Activated CD8-positive, alpha-beta T cell treated with anti-CD3 and anti-CD28 coated beads for 36 hours (primary cell): ENCODE measurements at regions not wholly inside any gene's neighbourhood (a gene's known extent, or its start where the extent isn't known, plus 50 kb on each side); places are given as distances from the start of the nearest gene placed in this dataset.

Source experiments
- ATAC-seq: fragments of 200-7000 bp; cut with Tn5 transposase; one replicate; pipeline ENCODE4 v1.10.0; 2021; ENCODE audit warnings: mild to moderate bottlenecking, moderate library complexity
- CTCF ChIA-PET: fragments of 350-600 bp; sonication (Branson Sonifier 250); formaldehyde crosslinking; loops from one replicate; lab custom pipeline; 2021; ENCODE audit warnings: antibody characterized with exemption; lab: Charles Lee
- POLR2A ChIA-PET: fragments of 350-600 bp; sonication (Branson Sonifier 250); formaldehyde crosslinking; loops from one replicate; lab custom pipeline; 2021; ENCODE audit warnings: antibody characterized with exemption; lab: Charles Lee
- DNase-seq: peaks from one replicate; pipeline ENCODE4 v3.0.0-alpha.2; 2020
- H3K27ac Mint-ChIP-seq: one replicate; pipeline ENCODE4 v1.8.0; 2021; ENCODE audit warnings: mild to moderate bottlenecking, mixed read lengths
- H3K27me3 Mint-ChIP-seq: one replicate; pipeline ENCODE4 v1.8.0; 2021; ENCODE audit warnings: mixed read lengths
- H3K36me3 Mint-ChIP-seq: one replicate; pipeline ENCODE4 v1.8.0; 2021; ENCODE audit warnings: low read depth, mixed read lengths
- H3K4me1 Mint-ChIP-seq: one replicate; pipeline ENCODE4 v1.8.0; 2021; ENCODE audit warnings: low read depth, mixed read lengths
- H3K4me3 Mint-ChIP-seq: one replicate; pipeline ENCODE4 v1.8.0; 2021; ENCODE audit warnings: mild to moderate bottlenecking, moderate library complexity, mixed read lengths
- H3K9me3 Mint-ChIP-seq: one replicate; pipeline ENCODE4 v1.8.0; 2021; ENCODE audit warnings: mixed read lengths
- CTCF ChIP-seq: fragments of 200-600 bp; IDR thresholded peaks from one replicate; pipeline ENCODE4 v1.8.0; 2022; ENCODE audit warnings: antibody characterized with exemption, mild to moderate bottlenecking
- intact Hi-C: fragments of 100-400 bp; cut with micrococcal nuclease; formaldehyde crosslinking; loops from one replicate; pipeline ENCODE4 v1.10.0; 2022

DNA sequence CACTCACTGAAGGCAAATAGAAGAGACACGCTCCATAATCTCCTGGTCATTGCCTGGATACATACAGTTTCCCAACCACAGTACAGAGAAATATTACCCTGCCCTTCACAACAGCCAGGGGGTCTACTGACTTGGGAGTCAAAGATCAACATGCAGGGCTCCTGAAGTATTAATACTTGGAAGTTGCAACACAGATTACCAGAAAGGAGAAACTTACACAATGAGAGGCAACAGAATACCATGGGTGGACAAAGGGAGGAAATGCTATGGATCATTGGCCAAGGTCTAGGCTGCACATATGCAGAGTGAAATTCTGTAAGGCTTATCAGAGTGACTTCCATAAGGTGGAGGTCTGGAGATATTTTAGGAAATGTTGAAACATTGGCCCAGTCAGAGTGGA lies 267.9 kb upstream of the FAT3 start:
- ChIA-PET POLR2A (no interaction called here), CTCF (no interaction called here)
- no peaks in the 10 kb centered on the region for H3K36me3 Mint-ChIP-seq
- no peak for ATAC-seq
- no peak for TF ChIP-seq CTCF
- H3K27ac Mint-ChIP-seq, result no peak overlapping the region
- H3K4me3 Mint-ChIP-seq, result no peak overlapping the region
- no peaks in the 10 kb centered on the region for H3K27me3 Mint-ChIP-seq
- no peaks in the 10 kb centered on the region for H3K4me1 Mint-ChIP-seq
- DNase-seq, result no peak
- intact Hi-C loops, result no loop called here
- peaks cover 16% of the 10 kb centered on the region for H3K9me3 Mint-ChIP-seq

- TF ChIP-seq CTCF, result no peak
- H3K27me3 Mint-ChIP-seq, result no peaks in the 10 kb centered on the region
- CTCF ChIA-PET, result no interaction called here
- H3K27ac Mint-ChIP-seq, result no peak overlapping the region
- H3K9me3 Mint-ChIP-seq, result peaks cover 6% of the 10 kb centered on the region
- H3K36me3 Mint-ChIP-seq, result no peaks in the 10 kb centered on the region
- intact Hi-C loops, result no loop called here
- POLR2A ChIA-PET, result no interaction called here
- no peaks in the 10 kb centered on the region for H3K4me1 Mint-ChIP-seq
- DNase-seq (no peak), ATAC-seq (no peak)
- no peak overlapping the region for H3K4me3 Mint-ChIP-seq
Measured at GRCh38 chr11:91955206-91955605, 269.4 kb upstream of the FAT3 start.

GRCh38 chr11:91952056-91952455 lies 272.6 kb upstream of the FAT3 start:
- Mint-ChIP-seq H3K27ac (no peak overlapping the region), H3K9me3 (no peaks in the 10 kb centered on the region), H3K4me3 (no peak overlapping the region), H3K36me3 (no peaks in the 10 kb centered on the region), H3K4me1 (no peaks in the 10 kb centered on the region), H3K27me3 (no peaks in the 10 kb centered on the region)
- ChIA-PET CTCF (no interaction called here), POLR2A (no interaction called here)
- no peak for TF ChIP-seq CTCF
- intact Hi-C loops, result no loop called here
- DNase-seq (no peak), ATAC-seq (no peak)

- H3K36me3 Mint-ChIP-seq, result no peaks in the 10 kb centered on the region
Measured at GRCh38 chr11:91947215-91947820, 277.3 kb upstream of the FAT3 start.

More at GRCh38 chr11:91947215-91947820, 277.3 kb upstream of the FAT3 start:
- intact Hi-C loops, result no loop called here
- POLR2A ChIA-PET, result no interaction called here
- no peak for TF ChIP-seq CTCF
- no peak for ATAC-seq
- Mint-ChIP-seq H3K4me3 (no peak overlapping the region), H3K27me3 (no peaks in the 10 kb centered on the region), H3K27ac (no peak overlapping the region), H3K4me1 (no peaks in the 10 kb centered on the region), H3K9me3 (peaks cover 4% of the 10 kb centered on the region)
- CTCF ChIA-PET, result interaction anchor here (0.6 kb wide), 1 partner anchor 12 kb away, joined by 3 read pairs; no protein-coding TSS in a partner anchor
- no peak for DNase-seq
